Keratinocyte (primary cell): ENCODE measurements at regions not wholly inside any gene's neighbourhood (a gene's known extent, or its start where the extent isn't known, plus 50 kb on each side); places are given as distances from the start of the nearest gene placed in this dataset.

Source experiments
- DNase-seq: peaks from one replicate; pipeline ENCODE4 v3.0.0-alpha.2; 2011; ENCODE audit warnings: low read depth, missing footprints, low spot score
- FAIRE-seq: peaks from 2 replicates; lab custom pipeline; 2011; peaks lifted over from hg19 to GRCh38; lab: Jason Lieb, UNC
- H2AFZ ChIP-seq: 2 replicates; pipeline ENCODE4 v1.6.0; 2012; ENCODE audit warnings: low read length, control low read depth, inconsistent platforms; ENCODE audit not compliant: control insufficient read depth
- H3K27ac ChIP-seq: 2 replicates; pipeline ENCODE4 v1.5.1; 2011; ENCODE audit warnings: low read length; ENCODE audit not compliant: control insufficient read depth, insufficient read depth
- H3K27me3 ChIP-seq: 3 replicates; pipeline ENCODE4 v1.6.0; 2011; ENCODE audit warnings: low read length; ENCODE audit not compliant: control insufficient read depth, insufficient read depth; ENCODE audit errors: extremely low read depth
- H3K36me3 ChIP-seq, 2 experiments: 2 replicates in 1 of 2; 3 replicates in 1 of 2; pipeline ENCODE4 v1.5.1; 2011; ENCODE audit warnings: low read length in 2 of 2, mild to moderate bottlenecking in 1 of 2; ENCODE audit not compliant: control insufficient read depth in 2 of 2, insufficient read depth in 2 of 2; ENCODE audit errors: extremely low read depth in 1 of 2
- H3K4me1 ChIP-seq: 3 replicates; pipeline ENCODE4 v1.5.1; 2011; ENCODE audit warnings: low read length; ENCODE audit not compliant: control insufficient read depth, insufficient read depth; ENCODE audit errors: extremely low read depth
- H3K4me2 ChIP-seq: 3 replicates; pipeline ENCODE4 v1.6.0; 2011; ENCODE audit warnings: low read depth, low read length; ENCODE audit not compliant: control insufficient read depth, insufficient read depth; ENCODE audit errors: extremely low read depth
- H3K4me3 ChIP-seq, 3 experiments: fragments of 200-600 bp in 1 of 3; sonication (generic) in 1 of 3; 2 replicates in 2 of 3; 3 replicates in 1 of 3; pipeline ENCODE4 v1.5.1; 2011 to 2016; ENCODE audit warnings: low read length in 3 of 3, mild to moderate bottlenecking in 3 of 3, control low read depth in 2 of 3, inconsistent platforms in 1 of 3, low read depth in 1 of 3, mixed read lengths in 1 of 3, mixed run types in 1 of 3, moderate library complexity in 1 of 3; ENCODE audit not compliant: control insufficient read depth in 2 of 3, insufficient read depth in 2 of 3; ENCODE audit errors: extremely low read depth in 1 of 3
- H3K79me2 ChIP-seq: 2 replicates; pipeline ENCODE4 v1.6.0; 2012; ENCODE audit warnings: low read length; ENCODE audit not compliant: control insufficient read depth, insufficient read depth
- H3K9ac ChIP-seq: 3 replicates; pipeline ENCODE4 v1.6.0; 2011; ENCODE audit warnings: low read length; ENCODE audit not compliant: control insufficient read depth, insufficient read depth; ENCODE audit errors: extremely low read depth
- H3K9me1 ChIP-seq: 3 replicates; pipeline ENCODE4 v1.6.0; 2011; ENCODE audit warnings: low read length; ENCODE audit not compliant: control insufficient read depth, insufficient read depth; ENCODE audit errors: extremely low read depth
- H3K9me3 ChIP-seq: 2 replicates; pipeline ENCODE4 v1.5.1; 2012; ENCODE audit warnings: low read depth, low read length; ENCODE audit not compliant: control insufficient read depth
- H4K20me1 ChIP-seq: 3 replicates; pipeline ENCODE4 v1.6.0; 2011; ENCODE audit warnings: low read length; ENCODE audit not compliant: control insufficient read depth, insufficient read depth; ENCODE audit errors: extremely low read depth
- CTCF ChIP-seq, 3 experiments: IDR thresholded peaks in 1 of 3; conservative IDR thresholded peaks in 1 of 3; optimal IDR thresholded peaks in 1 of 3; 2 replicates in 2 of 3; 3 replicates in 1 of 3; pipeline versions ENCODE3 to v1.5.1; 2011; ENCODE audit warnings: low read length in 3 of 3, mild to moderate bottlenecking in 3 of 3, moderate library complexity in 2 of 3, control low read depth in 1 of 3, inconsistent platforms in 1 of 3; ENCODE audit not compliant: insufficient read depth in 2 of 3; ENCODE audit errors: extremely low read depth in 1 of 3
- EZH2 ChIP-seq: IDR thresholded peaks from one replicate; pipeline ENCODE4 v1.6.1; 2012; ENCODE audit warnings: inconsistent platforms, mild to moderate bottlenecking, low read length, moderate library complexity
- dilution Hi-C: fragments of 300-500 bp; cut with MboI; formaldehyde crosslinking; loops from one replicate; pipeline ENCODE4 v1.7.0; 2020; ENCODE audit warnings: low sequenced_read_pairs; ENCODE audit not compliant: extremely low pct_ligation_motif_present

GRCh38 chr1:193355178-193355577, 168.8 kb upstream of the B3GALT2 start:
- no peak overlapping the region for H3K4me3 ChIP-seq
- no peaks in the 10 kb centered on the region for H3K27me3 ChIP-seq
- no peak for FAIRE-seq
- H3K9me1 ChIP-seq, result no peaks in the 10 kb centered on the region
- H4K20me1 ChIP-seq, result no peaks in the 10 kb centered on the region
- DNase-seq, result no peak
- no peak overlapping the region for H2AFZ ChIP-seq
- no peaks in the 10 kb centered on the region for H3K36me3 ChIP-seq
- H3K9ac ChIP-seq, result no peak overlapping the region
- H3K27ac ChIP-seq, result no peak overlapping the region
- dilution Hi-C loops, result no loop called here
- H3K4me1 ChIP-seq, result peaks cover 6% of the 10 kb centered on the region
- no peak overlapping the region for H3K4me2 ChIP-seq
- no peaks in the 10 kb centered on the region for H3K9me3 ChIP-seq
- H3K79me2 ChIP-seq, result no peaks in the 10 kb centered on the region
- TF ChIP-seq CTCF (optimal IDR thresholded peaks at IDR 0.05 in 1 of 3, IDR thresholded peaks at IDR 0.05 in 1 of 3, conservative IDR thresholded peaks at IDR 0.05 in 1 of 3; ENCODE audit: extremely low read depth in 1 of 3, insufficient read depth in 2 of 3, low read length in 3 of 3) (no peak), EZH2 (no peak)

GRCh38 chr1:193348769-193349535, 162.5 kb upstream of the B3GALT2 start:
- Histone ChIP-seq H2AFZ (peak overlapping the region; percentile 74), H3K9me1 (no peaks in the 10 kb centered on the region)
- dilution Hi-C loops, result no loop called here

More at GRCh38 chr1:193348769-193349535, 162.5 kb upstream of the B3GALT2 start:
- TF ChIP-seq CTCF (optimal IDR thresholded peaks at IDR 0.05 in 1 of 3, IDR thresholded peaks at IDR 0.05 in 1 of 3, conservative IDR thresholded peaks at IDR 0.05 in 1 of 3; ENCODE audit: extremely low read depth in 1 of 3, insufficient read depth in 2 of 3, low read length in 3 of 3) (no peak), EZH2 (no peak)
- no peak for DNase-seq
- Histone ChIP-seq H3K36me3 (no peaks in the 10 kb centered on the region), H3K4me3 (no peak overlapping the region), H3K27me3 (no peaks in the 10 kb centered on the region), H4K20me1 (no peaks in the 10 kb centered on the region), H3K9me3 (no peaks in the 10 kb centered on the region), H3K27ac (no peak overlapping the region), H3K9ac (no peak overlapping the region), H3K4me1 (no peaks in the 10 kb centered on the region), H3K4me2 (no peak overlapping the region), H3K79me2 (no peaks in the 10 kb centered on the region)
- FAIRE-seq, result no peak
